Lower lobe of right lung (tissue), 2 donors: ENCODE measurements at regions not wholly inside any gene's neighbourhood (a gene's known extent, or its start where the extent isn't known, plus 50 kb on each side); places are given as distances from the start of the nearest gene placed in this dataset.

Experiments
- ATAC-seq, 2 donors: fragments of 200-7000 bp; cut with Tn5 transposase; one replicate each; pipeline ENCODE4 v1.9.1; 2020 to 2022; ENCODE audit warnings: mild to moderate bottlenecking in 2 of 2, moderate library complexity in 2 of 2
- DNase-seq: peaks from one replicate; pipeline ENCODE4 v3.0.0-alpha.2; 2020
- H3K27ac ChIP-seq: fragments of 200-600 bp; one replicate; pipeline ENCODE4 v1.8.0; 2022
- H3K27me3 ChIP-seq: fragments of 200-600 bp; one replicate; pipeline ENCODE4 v1.8.0; 2022; ENCODE audit warnings: low read depth
- H3K36me3 ChIP-seq: fragments of 200-600 bp; one replicate; pipeline ENCODE4 v1.8.0; 2022; ENCODE audit warnings: mild to moderate bottlenecking
- H3K4me1 ChIP-seq: fragments of 200-600 bp; one replicate; pipeline ENCODE4 v1.8.0; 2022
- H3K4me3 ChIP-seq: fragments of 200-600 bp; one replicate; pipeline ENCODE4 v1.8.0; 2022; ENCODE audit warnings: mild to moderate bottlenecking
- H3K9me3 ChIP-seq: fragments of 200-600 bp; one replicate; pipeline ENCODE4 v1.8.0; 2022
- CTCF ChIP-seq: fragments of 200-600 bp; IDR thresholded peaks from one replicate; pipeline ENCODE4 v1.8.0; 2022; ENCODE audit warnings: antibody characterized with exemption, mild to moderate bottlenecking
- intact Hi-C: fragments of 100-400 bp; cut with DNase I; formaldehyde crosslinking; loops from one replicate; pipeline ENCODE4 v1.11.0; 2022
- donor health status: DM: no; HTN: yes; CAD: no; lungs with severe emphysema.

- Histone ChIP-seq H3K4me3 (no peak overlapping the region), H3K4me1 (no peaks in the 10 kb centered on the region), H3K36me3 (no peaks in the 10 kb centered on the region), H3K9me3 (no peaks in the 10 kb centered on the region), H3K27me3 (no peaks in the 10 kb centered on the region), H3K27ac (no peak overlapping the region)
- intact Hi-C loops = no loop called here
- ATAC-seq (no peak), DNase-seq (no peak)
- no peak for TF ChIP-seq CTCF
These were observed 65.1 kb upstream of the BET1 start for GRCh38 chr7:94069162-94069739.

GRCh38 chr7:94080551-94080950, 76.4 kb upstream of the BET1 start:
- H3K4me1 ChIP-seq = no peaks in the 10 kb centered on the region
- H3K36me3 ChIP-seq = no peaks in the 10 kb centered on the region
- no peak overlapping the region for H3K4me3 ChIP-seq
- ATAC-seq (no peak), DNase-seq (no peak)
- TF ChIP-seq CTCF = no peak
- no peak overlapping the region for H3K27ac ChIP-seq
- intact Hi-C loops = loop anchor here (10.0 kb wide), 1 partner anchor 176 kb away; the partner anchor contains the start of gene GNGT1
- no peaks in the 10 kb centered on the region for H3K27me3 ChIP-seq
- H3K9me3 ChIP-seq = no peaks in the 10 kb centered on the region

GRCh38 chr7:94082126-94082525, 78.0 kb upstream of the BET1 start:
- H3K27me3 ChIP-seq = no peaks in the 10 kb centered on the region
- no peak overlapping the region for H3K27ac ChIP-seq
- H3K4me1 ChIP-seq = peaks cover under 1% of the 10 kb centered on the region
- intact Hi-C loops = loop anchor here (10.0 kb wide), 1 partner anchor 177 kb away; the partner anchor contains the start of gene GNGT1
- TF ChIP-seq CTCF = no peak
- no peaks in the 10 kb centered on the region for H3K9me3 ChIP-seq
- DNase-seq = no peak
- H3K4me3 ChIP-seq = no peak overlapping the region
- ATAC-seq = no peak
- H3K36me3 ChIP-seq = no peaks in the 10 kb centered on the region

- intact Hi-C loops = loop anchor here (10.0 kb wide), 1 partner anchor 183 kb away; the partner anchor contains the start of gene GNGT1
- DNase-seq (no peak), ATAC-seq (peak; percentile 68 to 84)
- Histone ChIP-seq H3K4me3 (peak overlapping the region; percentile 42), H3K36me3 (no peaks in the 10 kb centered on the region), H3K27me3 (no peaks in the 10 kb centered on the region), H3K9me3 (no peaks in the 10 kb centered on the region), H3K27ac (no peak overlapping the region), H3K4me1 (peaks cover 17% of the 10 kb centered on the region)
- peak; percentile 75 for TF ChIP-seq CTCF
These were observed 83.7 kb upstream of the BET1 start for GRCh38 chr7:94087664-94088352.

- intact Hi-C loops = loop anchor here (10.0 kb wide), 1 partner anchor 184 kb away; the partner anchor contains the start of gene GNGT1
- no peak for TF ChIP-seq CTCF
- H3K4me3 ChIP-seq = no peak overlapping the region
- no peaks in the 10 kb centered on the region for H3K27me3 ChIP-seq
- no peaks in the 10 kb centered on the region for H3K9me3 ChIP-seq
- no peak for DNase-seq
- no peaks in the 10 kb centered on the region for H3K36me3 ChIP-seq
- H3K4me1 ChIP-seq = peaks cover 17% of the 10 kb centered on the region
- H3K27ac ChIP-seq = no peak overlapping the region
- ATAC-seq = no peak
These were observed 84.4 kb upstream of the BET1 start for GRCh38 chr7:94088560-94088959.
